Suprapubic skin (tissue), 3 donors: ENCODE measurements at regions not wholly inside any gene's neighbourhood (a gene's known extent, or its start where the extent isn't known, plus 50 kb on each side); places are given as distances from the start of the nearest gene placed in this dataset.

Experiments used
- CTCF ChIP-seq, 2 donors: fragments of 200-600 bp in 1 of 2; fragments of 450-650 bp in 1 of 2; sonication (generic) in 1 of 2; IDR thresholded peaks; one replicate each; pipeline ENCODE4 v1.5.1; 2016 to 2019; ENCODE audit warnings: antibody characterized with exemption in 2 of 2, mild to moderate bottlenecking in 1 of 2, moderate library complexity in 1 of 2
- POLR2AphosphoS5 ChIP-seq, 3 donors: sonication (generic); formaldehyde crosslinking; IDR thresholded peaks; one replicate each; pipeline ENCODE4 v1.6.1; 2017; ENCODE audit warnings: antibody characterized with exemption in 3 of 3

GRCh38 chr11:36729825-36730224, 131.8 kb upstream of the RAG2 start:
- TF ChIP-seq POLR2AphosphoS5 (IDR thresholded peaks at IDR 0.05) (no peak), CTCF (IDR thresholded peaks at IDR 0.05) (no peak)
